HG02973 (cell line): ENCODE measurements at regions not wholly inside any gene's neighbourhood (a gene's known extent, or its start where the extent isn't known, plus 50 kb on each side); places are given as distances from the start of the nearest gene placed in this dataset.
"Not testable (repeated sequence)": the region's sequence is repeated elsewhere in the genome, so short reads cannot be mapped to it uniquely, and the experiment has no call there.

Experiments used
- ATAC-seq: cut with Tn5 transposase; IDR thresholded peaks from one replicate; pipeline ENCODE4 v1.9.1; 2021; ENCODE audit warnings: moderate library complexity; ENCODE audit not compliant: unreplicated experiment

DNA sequence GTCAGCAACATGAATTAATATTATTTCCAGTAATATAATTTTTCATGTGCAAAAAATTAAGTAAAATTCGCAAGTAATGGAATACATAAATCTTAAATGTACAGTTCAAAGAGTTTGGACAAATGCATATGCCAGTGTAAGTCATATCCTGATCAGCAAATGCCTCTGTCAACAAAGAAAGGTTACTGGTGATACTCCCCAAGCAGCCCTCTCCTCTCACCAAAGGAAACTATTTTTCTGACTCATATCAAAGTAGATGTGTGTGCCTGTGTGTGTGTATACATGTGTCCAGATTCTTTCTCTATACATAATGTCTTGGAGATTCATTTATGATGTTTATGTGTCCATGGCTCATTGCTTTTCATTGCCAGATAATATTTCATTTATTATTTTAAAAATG lies 1035.0 kb downstream of the SLC16A7 start:
- ATAC-seq = no peak

GRCh38 chr12:60644076-60644475 lies 1048.2 kb downstream of the SLC16A7 start:
- ATAC-seq = no peak

GRCh38 chr12:60666895-60667294 lies 1071.1 kb downstream of the SLC16A7 start:
- no peak for ATAC-seq

- no peak for ATAC-seq
Observed at GRCh38 chr12:60672949-60673348, 1077.1 kb downstream of the SLC16A7 start.

DNA sequence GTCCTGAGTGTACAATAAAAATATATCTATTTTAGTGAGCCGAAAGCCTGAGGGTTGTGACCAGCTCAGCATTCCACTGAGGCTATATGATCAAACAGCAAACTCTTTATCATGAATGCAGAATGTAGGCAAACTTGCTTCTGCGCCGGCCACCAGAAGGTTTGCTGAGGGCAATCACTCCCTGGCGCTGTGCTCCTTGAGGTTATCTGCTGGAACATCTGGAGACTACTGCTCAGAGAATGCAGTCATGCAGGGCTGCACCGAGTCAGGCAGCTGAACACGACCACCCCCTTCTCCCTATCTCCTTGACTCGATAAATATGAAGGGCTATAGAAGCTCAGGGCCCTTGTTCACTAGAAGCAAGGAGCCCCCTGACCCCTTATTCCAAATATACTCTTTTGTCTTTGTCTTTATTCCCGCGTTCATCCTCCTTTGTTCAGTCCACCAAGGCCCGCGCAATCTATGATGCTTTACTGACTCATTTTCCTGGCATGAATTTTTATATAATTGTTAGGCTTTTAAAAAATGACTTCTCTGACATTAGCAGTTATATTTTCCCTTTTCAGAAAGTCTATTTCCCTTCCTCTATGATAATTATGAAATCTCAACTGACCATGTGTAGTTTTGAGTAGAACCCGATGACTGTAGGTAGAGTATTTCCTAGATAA lies 1089.3 kb downstream of the SLC16A7 start:
- no peak for ATAC-seq

DNA sequence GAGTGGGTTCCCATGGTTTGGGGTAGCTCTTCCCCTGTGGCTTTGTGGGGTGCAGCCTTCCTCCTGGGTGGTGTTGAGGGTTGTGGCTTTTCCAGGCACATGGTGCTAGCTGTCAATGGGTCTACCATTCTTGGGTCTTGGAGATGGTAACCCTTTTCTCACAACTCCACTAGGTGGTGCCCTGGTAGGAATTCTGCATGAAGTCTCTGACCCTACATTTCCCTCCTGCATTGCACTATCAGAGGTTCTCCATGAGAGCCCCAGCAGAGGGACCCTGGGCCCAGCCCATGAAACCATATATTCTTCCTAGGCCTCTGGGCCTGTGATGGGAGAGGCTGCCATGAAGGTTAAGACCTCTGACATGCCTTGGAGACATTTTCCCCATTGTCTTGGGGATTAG lies 1093.3 kb downstream of the SLC16A7 start:
- no peak for ATAC-seq

GRCh38 chr12:60693019-60693626 lies 1097.3 kb downstream of the SLC16A7 start:
- no peak for ATAC-seq

DNA sequence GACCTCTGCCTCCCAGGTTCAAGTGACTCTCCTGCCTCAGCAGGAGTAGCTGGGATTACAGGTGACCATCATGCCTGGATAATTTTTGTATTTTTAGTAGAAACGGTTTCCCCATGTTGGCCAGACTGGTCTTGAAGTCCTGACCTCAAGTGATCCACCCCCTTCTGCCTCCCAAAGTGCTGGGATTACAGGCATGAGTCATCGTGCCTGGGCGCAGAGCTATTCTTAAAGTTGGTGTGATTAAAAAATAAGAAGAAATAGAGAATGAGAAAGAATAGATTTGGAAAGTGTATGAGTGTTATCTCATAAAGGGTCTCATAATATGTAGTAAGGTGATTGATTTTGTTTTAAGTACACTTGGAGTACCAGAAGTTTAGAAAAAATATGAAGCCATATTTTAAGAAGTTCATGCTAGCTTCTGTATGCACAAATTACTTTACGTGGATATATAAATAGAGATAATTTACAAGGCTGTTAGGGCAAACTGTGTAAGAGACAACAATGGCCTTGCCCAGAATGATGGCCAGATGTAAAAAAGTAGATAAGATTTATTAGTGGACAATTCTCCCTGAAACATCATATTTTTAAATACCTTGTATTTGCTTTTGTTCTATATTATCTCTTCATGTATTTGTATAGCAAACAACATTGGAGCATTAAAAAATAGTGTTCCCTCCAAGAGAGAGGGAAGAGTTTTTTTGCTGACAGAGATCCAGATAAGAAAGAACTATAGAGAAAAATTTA lies 1108.5 kb downstream of the SLC16A7 start:
- ATAC-seq = no peak

DNA sequence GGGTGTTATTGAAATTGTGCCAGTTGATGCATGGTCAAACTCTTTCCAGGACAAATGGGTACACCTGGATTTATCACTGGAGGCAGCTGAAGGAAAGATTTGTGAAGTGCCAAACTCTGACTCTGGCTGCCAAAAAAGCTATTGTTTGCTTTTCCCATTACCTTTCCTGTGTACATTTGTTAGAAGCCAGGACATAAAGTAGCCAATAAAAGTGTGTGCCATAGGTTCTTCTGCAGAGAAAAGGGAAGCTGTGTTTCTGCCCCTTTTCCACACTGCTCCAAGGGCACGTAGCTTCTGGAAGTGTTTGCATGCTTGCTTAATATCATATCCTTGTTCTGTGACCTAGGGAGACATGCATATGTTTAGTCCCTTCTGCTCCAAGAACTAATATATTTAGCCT lies 1114.4 kb downstream of the SLC16A7 start:
- ATAC-seq = no peak

DNA sequence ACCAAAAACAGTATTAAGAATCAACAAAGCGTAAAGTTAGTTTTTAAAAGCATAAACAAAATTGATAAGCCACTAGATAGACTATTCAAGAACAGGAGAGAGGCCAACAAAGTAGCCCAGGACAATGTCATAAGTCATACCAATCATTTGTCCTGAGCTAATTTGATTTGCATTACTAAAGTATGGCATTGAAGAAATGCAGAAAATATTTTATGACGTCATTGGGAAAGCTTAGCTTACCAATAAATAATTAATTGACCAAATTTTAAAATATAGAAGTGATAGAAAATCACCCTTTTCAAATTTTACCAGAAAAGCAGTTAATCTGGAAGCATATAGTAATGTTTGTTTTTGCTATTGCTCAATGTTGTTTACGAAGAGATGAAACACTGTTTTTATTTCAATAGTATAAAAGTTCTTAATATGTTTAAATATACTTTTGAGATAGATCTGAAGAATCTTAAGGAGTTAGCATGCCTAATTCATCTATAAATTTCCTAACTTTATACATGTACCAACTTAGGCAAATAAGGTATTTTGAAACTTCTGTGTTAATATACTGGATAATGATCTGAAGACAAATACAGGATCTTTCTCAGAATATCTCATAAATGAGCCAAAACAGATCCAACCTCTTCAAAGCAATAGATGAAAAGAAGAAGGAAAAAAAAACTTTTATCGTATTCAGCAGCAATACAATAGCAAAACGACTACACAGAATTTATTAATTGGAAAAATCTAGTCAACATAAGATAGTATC lies 1118.5 kb downstream of the SLC16A7 start:
- ATAC-seq = no peak

- ATAC-seq = no peak
Observed at GRCh38 chr12:60724475-60724874, 1128.6 kb downstream of the SLC16A7 start.

GRCh38 chr12:60724984-60725383 lies 1129.2 kb downstream of the SLC16A7 start:
- no peak for ATAC-seq

DNA sequence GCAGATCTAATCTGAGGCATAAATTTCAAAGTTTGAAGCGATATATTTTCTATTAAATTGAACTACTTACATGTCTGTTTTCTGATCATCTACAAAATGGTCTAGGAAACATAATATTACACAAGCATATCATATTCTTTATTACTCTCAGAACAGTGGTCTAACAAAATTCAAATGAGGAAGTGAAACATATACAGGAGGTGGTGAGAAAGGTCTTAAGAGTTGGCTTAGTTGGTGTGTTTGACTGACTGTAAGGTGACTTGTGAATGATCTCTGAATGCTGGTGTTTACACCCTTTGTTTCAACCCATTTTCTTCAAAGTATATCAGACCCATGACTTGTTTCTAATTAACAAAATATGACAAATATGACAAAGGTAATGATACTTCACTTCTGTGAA lies 1156.8 kb downstream of the SLC16A7 start:
- no peak for ATAC-seq

DNA sequence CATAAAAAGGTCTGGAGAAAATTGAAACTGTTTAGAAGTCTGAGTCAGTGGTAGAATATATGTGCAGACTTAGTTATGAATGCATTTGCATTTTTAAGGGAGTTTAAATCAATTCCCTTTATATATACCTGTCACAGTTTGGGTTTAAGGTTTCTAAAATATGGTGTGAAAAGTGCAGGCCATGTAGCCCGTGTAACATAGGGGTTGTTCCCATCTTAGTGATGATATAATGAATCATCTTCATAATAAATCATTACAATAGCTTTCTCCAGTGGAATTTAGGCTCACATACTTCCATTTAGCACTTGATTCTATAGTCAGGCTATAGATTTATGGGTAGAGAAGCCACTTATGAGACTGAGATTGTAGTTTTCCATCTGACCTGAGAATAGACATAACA lies 1162.4 kb downstream of the SLC16A7 start:
- ATAC-seq = no peak

DNA sequence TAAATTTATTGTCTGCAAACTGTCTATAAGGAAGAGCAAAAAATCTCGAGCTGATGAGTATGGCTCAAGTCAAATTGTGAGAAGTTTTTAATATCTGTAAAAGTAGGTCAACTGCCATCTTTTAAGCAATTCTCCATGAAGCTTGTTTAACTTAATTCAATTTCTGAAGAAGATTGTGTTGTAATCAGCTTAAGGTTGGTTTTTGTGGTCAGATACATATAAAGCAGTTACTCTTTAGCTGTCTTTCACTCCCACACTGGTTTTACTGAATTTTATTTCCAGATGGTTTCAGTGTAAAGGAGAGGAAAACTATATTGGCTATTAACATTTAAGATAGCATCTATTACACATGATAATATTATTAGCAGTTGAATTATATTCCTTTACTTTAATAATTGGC lies 1165.1 kb downstream of the SLC16A7 start:
- ATAC-seq = no peak

DNA sequence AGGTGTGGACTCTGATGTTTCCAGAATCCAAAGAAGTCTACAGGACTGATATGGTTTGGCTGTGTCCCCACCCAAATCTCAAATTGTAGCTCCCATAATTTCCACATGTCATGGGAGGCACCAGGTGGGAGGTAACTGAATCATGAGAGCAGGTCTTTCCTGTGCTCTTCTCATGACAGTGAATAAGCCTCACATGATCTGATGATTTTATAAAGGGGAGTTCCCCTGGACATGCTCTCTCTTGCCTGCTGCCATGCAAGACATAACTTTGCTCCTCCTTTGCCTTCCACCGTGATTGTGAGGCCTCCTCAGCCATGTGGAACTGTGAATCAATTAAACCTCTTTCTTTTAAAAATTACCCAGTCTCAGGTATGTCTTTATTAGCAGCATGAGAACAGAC lies 1205.3 kb downstream of the SLC16A7 start:
- ATAC-seq = not testable (repeated sequence)

GRCh38 chr12:60803147-60803546 lies 1207.3 kb downstream of the SLC16A7 start:
- no peak for ATAC-seq

DNA sequence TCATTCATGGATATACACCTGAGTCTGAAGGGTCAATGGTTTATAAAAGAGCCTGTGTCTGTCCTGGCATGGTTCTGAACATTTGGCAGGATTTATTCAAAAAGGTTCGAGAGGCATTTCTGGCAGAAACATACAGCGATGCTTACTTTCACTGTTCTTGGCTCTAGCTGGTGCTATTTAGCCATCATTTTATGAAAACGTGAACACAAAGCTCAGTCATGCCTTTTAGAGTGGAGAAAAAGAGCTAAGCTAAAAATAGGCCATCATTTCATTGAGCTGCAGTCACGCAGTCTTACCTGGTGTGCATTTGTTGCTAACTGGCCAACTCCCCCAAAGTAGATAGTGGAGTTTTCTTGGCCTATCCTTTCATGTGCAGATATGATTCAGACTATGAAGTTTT lies 1209.5 kb downstream of the SLC16A7 start:
- no peak for ATAC-seq

DNA sequence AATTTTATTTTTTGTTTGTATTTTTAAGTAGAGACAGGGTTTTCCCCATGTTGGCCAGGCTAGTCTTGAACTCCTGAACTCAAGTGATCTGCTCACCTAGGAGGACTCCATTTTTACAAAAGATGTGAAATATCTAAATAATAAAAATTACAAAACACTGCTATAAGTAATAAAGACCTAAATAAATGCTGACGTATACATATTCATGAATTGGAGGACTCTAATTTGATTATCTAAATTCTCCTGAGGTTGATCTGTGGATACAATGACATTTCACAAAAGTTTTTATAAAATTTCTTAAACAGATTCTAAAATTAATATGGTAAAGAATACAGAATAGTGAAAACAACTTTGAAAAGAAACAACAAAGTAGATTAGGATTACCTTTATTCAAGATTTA lies 1224.0 kb downstream of the SLC16A7 start:
- no peak for ATAC-seq

DNA sequence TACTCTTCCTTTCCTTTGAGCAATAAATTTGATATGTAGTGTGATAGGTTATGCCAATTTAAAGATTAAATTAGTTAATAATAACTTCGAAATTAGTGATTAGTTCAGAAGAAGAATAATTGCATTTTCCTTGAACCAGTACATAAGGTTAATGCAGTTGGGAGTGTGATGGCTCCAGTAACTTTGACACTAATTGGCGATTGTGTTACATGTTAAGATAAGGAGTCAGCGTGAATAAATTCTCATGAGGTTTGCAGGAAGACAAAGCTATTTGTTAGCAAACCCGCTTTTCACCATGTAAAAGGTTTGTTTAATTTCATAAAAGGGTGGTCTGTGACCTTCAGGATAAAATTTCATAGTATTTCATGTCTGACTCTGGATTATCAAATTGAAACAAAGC lies 1226.8 kb downstream of the SLC16A7 start:
- no peak for ATAC-seq

DNA sequence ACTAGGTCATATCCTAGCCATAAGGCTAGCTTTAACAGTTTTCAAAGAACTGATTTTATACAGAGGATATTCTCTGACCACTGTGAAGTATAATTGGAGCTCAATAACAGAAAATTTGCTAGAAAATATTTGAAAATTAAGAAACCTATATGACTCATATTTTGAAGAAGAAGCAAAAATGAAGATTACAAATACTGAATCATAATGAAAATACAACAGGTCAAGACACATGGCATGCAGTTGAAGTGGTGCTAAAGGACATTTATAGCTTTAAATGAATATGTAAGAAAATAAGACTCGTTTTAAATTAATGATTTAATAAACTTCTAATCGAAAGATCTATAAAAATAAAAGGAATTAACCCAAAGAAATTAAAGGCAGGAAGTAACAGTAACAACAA lies 1234.6 kb downstream of the SLC16A7 start:
- no peak for ATAC-seq

GRCh38 chr12:60832290-60832689 lies 1236.5 kb downstream of the SLC16A7 start:
- no peak for ATAC-seq
